ENCODE measurements at regions not wholly inside any gene's neighbourhood (a gene's known extent, or its start where the extent isn't known, plus 50 kb on each side); places are given as distances from the start of the nearest gene placed in this dataset.
"Not testable (repeated sequence)": the region's sequence is repeated elsewhere in the genome, so short reads cannot be mapped to it uniquely, and the experiment has no call there.

- H3K36me3 ChIP-seq = no peaks in the 10 kb centered on the region
- DNase-seq = no peak
- H3K4me3 ChIP-seq (ENCODE audit: low read depth, low read length) = no peak overlapping the region
- no peak for TF ChIP-seq CTCF (IDR thresholded peaks at IDR 0.05; ENCODE audit: low read depth, low read length)
- no peaks in the 10 kb centered on the region for H3K9me3 ChIP-seq (ENCODE audit: severe bottlenecking)
- H3K27me3 ChIP-seq (ENCODE audit: insufficient read depth, low read depth, severe bottlenecking) = no peaks in the 10 kb centered on the region
- no peak overlapping the region for H3K27ac ChIP-seq
Measured at GRCh38 chr13:109989155-109989554, 202.8 kb upstream of the IRS2 start.

GRCh38 chr13:109986851-109987250 is 200.5 kb upstream of the IRS2 start:
- no peak for DNase-seq
- Histone ChIP-seq H3K27ac (no peak overlapping the region), H3K36me3 (no peaks in the 10 kb centered on the region), H3K9me3 (ENCODE audit: severe bottlenecking) (no peaks in the 10 kb centered on the region), H3K27me3 (ENCODE audit: insufficient read depth, low read depth, severe bottlenecking) (no peaks in the 10 kb centered on the region), H3K4me3 (ENCODE audit: low read depth, low read length) (no peak overlapping the region)
- TF ChIP-seq CTCF (IDR thresholded peaks at IDR 0.05; ENCODE audit: low read depth, low read length) = no peak

GRCh38 chr13:109985871-109986450 is 199.6 kb upstream of the IRS2 start:
- DNase-seq = no peak
- Histone ChIP-seq H3K4me3 (ENCODE audit: low read depth, low read length) (no peak overlapping the region), H3K27me3 (ENCODE audit: insufficient read depth, low read depth, severe bottlenecking) (no peaks in the 10 kb centered on the region), H3K36me3 (no peaks in the 10 kb centered on the region), H3K9me3 (ENCODE audit: severe bottlenecking) (no peaks in the 10 kb centered on the region), H3K27ac (no peak overlapping the region)
- TF ChIP-seq CTCF (IDR thresholded peaks at IDR 0.05; ENCODE audit: low read depth, low read length) = no peak

GRCh38 chr13:109983447-109983846 is 197.1 kb upstream of the IRS2 start:
- no peak for TF ChIP-seq CTCF (IDR thresholded peaks at IDR 0.05; ENCODE audit: low read depth, low read length)
- Histone ChIP-seq H3K9me3 (ENCODE audit: severe bottlenecking) (no peaks in the 10 kb centered on the region), H3K27me3 (ENCODE audit: insufficient read depth, low read depth, severe bottlenecking) (no peaks in the 10 kb centered on the region), H3K27ac (no peak overlapping the region), H3K36me3 (no peaks in the 10 kb centered on the region), H3K4me3 (ENCODE audit: low read depth, low read length) (no peak overlapping the region)
- DNase-seq = no peak

- no peak for TF ChIP-seq CTCF (IDR thresholded peaks at IDR 0.05; ENCODE audit: low read depth, low read length)
- no peak for DNase-seq
Measured at GRCh38 chr13:109981000-109981399, 194.6 kb upstream of the IRS2 start.

GRCh38 chr13:109979676-109980075 is 193.3 kb upstream of the IRS2 start:
- H3K36me3 ChIP-seq; DNase-seq; H3K27me3 ChIP-seq (ENCODE audit: insufficient read depth, low read depth, severe bottlenecking); H3K27ac ChIP-seq; H3K4me3 ChIP-seq (ENCODE audit: low read depth, low read length); H3K9me3 ChIP-seq (ENCODE audit: severe bottlenecking): not testable (repeated sequence)

More at GRCh38 chr13:109981000-109981399, 194.6 kb upstream of the IRS2 start:
- no peaks in the 10 kb centered on the region for H3K27me3 ChIP-seq (ENCODE audit: insufficient read depth, low read depth, severe bottlenecking)
- H3K27ac ChIP-seq = no peak overlapping the region
- no peaks in the 10 kb centered on the region for H3K36me3 ChIP-seq
- no peak overlapping the region for H3K4me3 ChIP-seq (ENCODE audit: low read depth, low read length)
- H3K9me3 ChIP-seq (ENCODE audit: severe bottlenecking) = no peaks in the 10 kb centered on the region

All from WERI-Rb-1 (cell line).